Heart left ventricle (tissue), 16 donors: ENCODE measurements at regions not wholly inside any gene's neighbourhood (a gene's known extent, or its start where the extent isn't known, plus 50 kb on each side); places are given as distances from the start of the nearest gene placed in this dataset.

Experiments
- ATAC-seq, 4 donors: fragments of 200-7000 bp; cut with Tn5 transposase; one replicate each; pipeline ENCODE4 v1.9.1; 2020 to 2022; ENCODE audit warnings: moderate library complexity in 4 of 4, mild to moderate bottlenecking in 3 of 4, moderate number of reproducible peaks in 1 of 4
- DNase-seq, 5 donors: peaks; one replicate each; pipeline ENCODE4 v3.0.0-alpha.2; 2020
- H3K27ac ChIP-seq, 12 donors: fragments of 200-600 bp; sonication (generic) in 4 of 12; one replicate each; pipeline versions ENCODE4 v1.5.0 to v1.8.0; 2016 to 2022; ENCODE audit warnings: mild to moderate bottlenecking in 2 of 12
- H3K27me3 ChIP-seq, 9 donors: fragments of 200-600 bp; sonication (generic) in 2 of 9; one replicate each; pipeline versions ENCODE4 v1.5.1 to v1.8.0; 2016 to 2022; ENCODE audit warnings: mild to moderate bottlenecking in 3 of 9
- H3K36me3 ChIP-seq, 9 donors: fragments of 200-600 bp; sonication (generic) in 2 of 9; one replicate each; pipeline versions ENCODE4 v1.5.0 to v1.8.0; 2018 to 2022; ENCODE audit warnings: mild to moderate bottlenecking in 2 of 9
- H3K4me1 ChIP-seq, 12 donors: fragments of 200-600 bp; sonication (generic) in 4 of 12; one replicate each; pipeline versions ENCODE4 v1.5.0 to v1.8.0; 2016 to 2022; ENCODE audit warnings: mild to moderate bottlenecking in 3 of 12
- H3K4me3 ChIP-seq, 12 donors: fragments of 200-600 bp; sonication (generic) in 4 of 12; one replicate each; pipeline versions ENCODE4 v1.5.0 to v1.8.0; 2017 to 2022; ENCODE audit warnings: mild to moderate bottlenecking in 9 of 12, moderate library complexity in 4 of 12
- H3K9me3 ChIP-seq, 12 donors: fragments of 200-600 bp; sonication (generic) in 4 of 12; one replicate each; pipeline versions ENCODE4 v1.5.0 to v1.8.0; 2016 to 2022; ENCODE audit warnings: mild to moderate bottlenecking in 1 of 12
- POLR2A ChIP-seq, 2 donors: fragments of 450-650 bp; IDR thresholded peaks; one replicate each; pipeline ENCODE4 v1.6.1; 2017; ENCODE audit warnings: antibody characterized with exemption in 2 of 2, mild to moderate bottlenecking in 2 of 2, moderate library complexity in 2 of 2
- WGBS, 4 donors: extraction: QIAGEN DNeasy Blood & Tissue Kit in 2 of 4; methylation state at CpG; one replicate each; pipeline versions ENCODE4 v1.1.5 to v1.1.7; 2013 to 2018; 5-methylcytosine and 5-hydroxymethylcytosine counted together
- intact Hi-C, 10 donors: fragments of 100-400 bp; cut with DNase I; formaldehyde crosslinking; loops; one replicate each; pipeline versions ENCODE4 v1.11.1 to v1.14.2; 2022
- TF ChIP-seq, protein P1 (sequence below), 12 donors: fragments of 200-600 bp; sonication (generic) in 4 of 12; IDR thresholded peaks; one replicate each; pipeline versions ENCODE4 v1.5.0 to v1.8.0; 2018 to 2022; ENCODE audit warnings: antibody characterized with exemption in 12 of 12, mild to moderate bottlenecking in 5 of 12
- donor health status: ischemic (EF 13 %, LVEDD 7.1; RV severe dilation, severe dysfunction).
- donor health status: healthy with polysubstance abuse.
- donor health status: DM: no; HTN: yes; CAD: no.
- donor health status: DM: no; HTN: no; CAD: no.
- donor health status: ischemic (EF 25% LVEDD 6.9; RV normal size, moderate dysfunction).
- donor health status: ischemic (EF 25% LVEDD 5.7; RV mildly dilated, moderate dysfunction).
- donor health status: healthy.
- donor health status: DM: yes; HTN: yes; CAD: no.
- donor health status: ischemic (EF 35%, LVEDD 5.7; RV mildly dilated, moderate dysfunction).
- donor health status: nonischemic (EF 11% LVEDD 7.7; RV severe dilation, severe dysfunction).
- donor health status: DM: yes; HTN: yes; CAD: no.
- donor health status: PGD.
- donor health status: ischemic (EF 29% LVEDD 5.4; RV normal size, mild dysfunction).
- donor health status: nonischemic (EF 23%, LVEDD 6.1; RV moderate dilation, normal function).

DNA sequence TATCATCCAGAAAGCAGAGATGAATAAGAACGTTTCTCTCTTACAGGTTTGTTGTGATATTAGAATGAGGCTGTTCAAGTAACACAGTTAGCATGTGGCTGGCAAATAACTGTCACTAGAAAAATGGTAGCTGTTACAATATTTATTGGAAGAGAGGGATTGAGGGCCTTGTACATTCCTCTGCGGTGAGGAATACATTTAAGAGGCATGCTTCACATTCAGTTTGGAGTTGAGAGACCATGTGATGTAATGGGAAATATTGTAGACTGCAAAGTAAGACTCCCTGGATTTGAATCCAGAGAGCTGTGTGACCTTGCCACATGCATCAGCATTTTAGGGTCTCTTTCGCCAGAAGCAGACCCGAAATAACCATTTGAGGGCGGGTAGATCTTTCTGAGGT lies 104.8 kb upstream of the KIT start:
- intact Hi-C loops, result no loop called here
- no peaks in the 10 kb centered on the region for H3K27me3 ChIP-seq
- no peak overlapping the region for H3K27ac ChIP-seq
- no peak overlapping the region for H3K4me3 ChIP-seq
- DNase-seq, result no peak
- no peaks in the 10 kb centered on the region for H3K36me3 ChIP-seq
- no peaks in the 10 kb centered on the region for H3K4me1 ChIP-seq
- TF ChIP-seq POLR2A (IDR thresholded peaks at IDR 0.05), result no peak
- ATAC-seq, result no peak
- no peaks in the 10 kb centered on the region for H3K9me3 ChIP-seq
- WGBS, 4 donors, result 84 to 87% (median 86%) methylated on average over 5 of the region's 5 CpGs

- H3K4me1 ChIP-seq, result no peaks in the 10 kb centered on the region
- TF ChIP-seq POLR2A (IDR thresholded peaks at IDR 0.05), result no peak
- TF ChIP-seq, protein P1, sequence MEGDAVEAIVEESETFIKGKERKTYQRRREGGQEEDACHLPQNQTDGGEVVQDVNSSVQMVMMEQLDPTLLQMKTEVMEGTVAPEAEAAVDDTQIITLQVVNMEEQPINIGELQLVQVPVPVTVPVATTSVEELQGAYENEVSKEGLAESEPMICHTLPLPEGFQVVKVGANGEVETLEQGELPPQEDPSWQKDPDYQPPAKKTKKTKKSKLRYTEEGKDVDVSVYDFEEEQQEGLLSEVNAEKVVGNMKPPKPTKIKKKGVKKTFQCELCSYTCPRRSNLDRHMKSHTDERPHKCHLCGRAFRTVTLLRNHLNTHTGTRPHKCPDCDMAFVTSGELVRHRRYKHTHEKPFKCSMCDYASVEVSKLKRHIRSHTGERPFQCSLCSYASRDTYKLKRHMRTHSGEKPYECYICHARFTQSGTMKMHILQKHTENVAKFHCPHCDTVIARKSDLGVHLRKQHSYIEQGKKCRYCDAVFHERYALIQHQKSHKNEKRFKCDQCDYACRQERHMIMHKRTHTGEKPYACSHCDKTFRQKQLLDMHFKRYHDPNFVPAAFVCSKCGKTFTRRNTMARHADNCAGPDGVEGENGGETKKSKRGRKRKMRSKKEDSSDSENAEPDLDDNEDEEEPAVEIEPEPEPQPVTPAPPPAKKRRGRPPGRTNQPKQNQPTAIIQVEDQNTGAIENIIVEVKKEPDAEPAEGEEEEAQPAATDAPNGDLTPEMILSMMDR (IDR thresholded peaks at IDR 0.05), result no peak
- intact Hi-C loops, result no loop called here
- H3K27me3 ChIP-seq, result no peaks in the 10 kb centered on the region
- WGBS, 4 donors, result 72 to 79% (median 75%) methylated on average over 9 of the region's 9 CpGs
- H3K36me3 ChIP-seq, result no peaks in the 10 kb centered on the region
- H3K27ac ChIP-seq, result no peak overlapping the region
- ATAC-seq (no peak), DNase-seq (no peak)
- no peak overlapping the region for H3K4me3 ChIP-seq
- H3K9me3 ChIP-seq, result no peaks in the 10 kb centered on the region
Measured at GRCh38 chr4:54554339-54554990, 103.3 kb upstream of the KIT start.

- 80 to 96% (median 90%) methylated on average over 1 of the region's 1 CpG for WGBS, 4 donors
- intact Hi-C loops, result no loop called here
- Histone ChIP-seq H3K4me1 (no peaks in the 10 kb centered on the region), H3K27me3 (no peaks in the 10 kb centered on the region), H3K4me3 (no peak overlapping the region), H3K36me3 (no peaks in the 10 kb centered on the region), H3K27ac (no peak overlapping the region), H3K9me3 (no peaks in the 10 kb centered on the region)
- TF ChIP-seq, protein P1 (IDR thresholded peaks at IDR 0.05), result no peak
- no peak for TF ChIP-seq POLR2A (IDR thresholded peaks at IDR 0.05)
- ATAC-seq (no peak), DNase-seq (no peak)
Measured at GRCh38 chr4:54556051-54556450, 101.7 kb upstream of the KIT start.

DNA sequence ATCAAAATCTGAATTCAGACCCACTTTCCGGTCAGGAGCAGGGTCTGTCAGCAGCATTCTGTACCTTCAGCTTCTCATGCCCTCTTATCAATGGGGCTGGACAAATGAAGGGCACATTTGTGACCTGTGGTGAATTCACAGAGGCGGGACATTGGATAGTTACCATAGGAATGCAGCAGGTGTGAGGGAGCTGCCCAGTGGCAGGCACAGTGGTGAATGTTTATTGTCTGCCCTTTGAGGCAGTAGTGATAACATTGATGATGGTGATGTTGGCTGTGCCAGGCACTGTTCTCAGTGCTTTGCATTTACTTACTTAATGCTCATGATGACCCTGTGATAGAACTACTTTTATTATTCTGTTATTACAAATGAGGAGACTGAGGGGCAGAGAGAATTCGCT lies 101.2 kb upstream of the KIT start:
- intact Hi-C loops, result no loop called here
- DNase-seq (no peak), ATAC-seq (no peak)
- H3K4me3 ChIP-seq, result no peak overlapping the region
- WGBS, 4 donors, result 81 to 89% (median 84%) methylated on average over 3 of the region's 3 CpGs
- no peaks in the 10 kb centered on the region for H3K9me3 ChIP-seq
- H3K4me1 ChIP-seq, result no peaks in the 10 kb centered on the region
- H3K27ac ChIP-seq, result no peak overlapping the region
- TF ChIP-seq, protein P1 (IDR thresholded peaks at IDR 0.05), result no peak
- no peak for TF ChIP-seq POLR2A (IDR thresholded peaks at IDR 0.05)
- H3K36me3 ChIP-seq, result no peaks in the 10 kb centered on the region
- H3K27me3 ChIP-seq, result no peaks in the 10 kb centered on the region
